SK-N-SH (cell line): ENCODE measurements at regions not wholly inside any gene's neighbourhood (a gene's known extent, or its start where the extent isn't known, plus 50 kb on each side); places are given as distances from the start of the nearest gene placed in this dataset.
"Not testable (repeated sequence)": the region's sequence is repeated elsewhere in the genome, so short reads cannot be mapped to it uniquely, and the experiment has no call there.

ENCODE experiments used
- CTCF ChIA-PET: fragments of 300-600, 350-600 bp; formaldehyde crosslinking; extraction: SDS; loops from one replicate; lab custom pipeline; 2021; lab: Yijun Ruan, JAX
- POLR2A ChIA-PET: fragments of 350-600 bp; sonication (Branson Sonifier 250); formaldehyde crosslinking; extraction: SDS; loops from one replicate; lab custom pipeline; 2020; ENCODE audit warnings: antibody characterized with exemption, inconsistent platforms; lab: Yijun Ruan, JAX
- DNase-seq: peaks from one replicate; pipeline ENCODE4 v3.0.0; 2012
- H2AFZ ChIP-seq: fragments of 200-600 bp; sonication (generic); 2 replicates; pipeline ENCODE4 v1.8.1; 2016; ENCODE audit warnings: antibody characterized with exemption, mild to moderate bottlenecking, low read depth
- H3F3A ChIP-seq: fragments of 200-600 bp; sonication (generic); replicated peaks from 2 replicates; pipeline ENCODE3; 2016; ENCODE audit warnings: antibody characterized with exemption, mild to moderate bottlenecking; ENCODE audit not compliant: insufficient read depth
- H3K27ac ChIP-seq, 2 experiments: fragments of 200-500 bp in 1 of 2; fragments of 200-600 bp in 1 of 2; sonication (Bioruptor generic) in 1 of 2; sonication (generic), shearing (Covaris generic) in 1 of 2; 2 replicates each; pipeline versions ENCODE4 v1.5.1 to v1.6.1; 2014 to 2016; ENCODE audit warnings: low read depth in 2 of 2, inconsistent platforms in 1 of 2, low read length in 1 of 2, mild to moderate bottlenecking in 1 of 2, mixed read lengths in 1 of 2
- H3K27me3 ChIP-seq: fragments of 200-600 bp; sonication (generic), shearing (Covaris generic); 2 replicates; pipeline ENCODE4 v1.6.1; 2016; ENCODE audit warnings: mixed run types; ENCODE audit not compliant: insufficient read depth
- H3K36me3 ChIP-seq, 2 experiments: fragments of 200-500 bp in 1 of 2; fragments of 200-600 bp in 1 of 2; sonication (Bioruptor generic) in 1 of 2; sonication (generic) in 1 of 2; replicated peaks in 1 of 2; 2 replicates each; pipeline versions ENCODE3 to v1.5.1; 2014 to 2016; ENCODE audit warnings: low read length in 1 of 2, mild to moderate bottlenecking in 1 of 2; ENCODE audit not compliant: insufficient read depth in 2 of 2, control insufficient read depth in 1 of 2
- H3K4me1 ChIP-seq, 2 experiments: fragments of 200-500 bp in 1 of 2; fragments of 200-600 bp in 1 of 2; sonication (Bioruptor generic) in 1 of 2; sonication (generic), shearing (Covaris generic) in 1 of 2; 2 replicates each; pipeline versions ENCODE4 v1.5.1 to v1.6.1; 2014 to 2016; ENCODE audit warnings: low read depth in 1 of 2, low read length in 1 of 2, mixed run types in 1 of 2; ENCODE audit not compliant: insufficient read depth in 2 of 2, control insufficient read depth in 1 of 2
- H3K4me2 ChIP-seq: fragments of 200-600 bp; sonication (generic), shearing (Covaris generic); 2 replicates; pipeline ENCODE4 v1.6.1; 2017; ENCODE audit warnings: mixed run types
- H3K4me3 ChIP-seq, 2 experiments: fragments of 200-500 bp in 1 of 2; fragments of 200-600 bp in 1 of 2; sonication (Bioruptor generic) in 1 of 2; sonication (generic), shearing (Covaris generic) in 1 of 2; 2 replicates each; pipeline versions ENCODE4 v1.5.1 to v1.8.1; 2014 to 2016; ENCODE audit warnings: low read depth in 2 of 2, inconsistent platforms in 1 of 2, low read length in 1 of 2, mild to moderate bottlenecking in 1 of 2, mixed read lengths in 1 of 2, moderate library complexity in 1 of 2
- H3K79me2 ChIP-seq: fragments of 200-600 bp; sonication (generic); 2 replicates; pipeline ENCODE4 v1.8.1; 2017; ENCODE audit warnings: mild to moderate bottlenecking; ENCODE audit not compliant: insufficient read depth
- H3K9ac ChIP-seq: fragments of 200-600 bp; sonication (generic); 2 replicates; pipeline ENCODE4 v1.6.1; 2017; ENCODE audit warnings: mixed run types
- H3K9me2 ChIP-seq: fragments of 200-600 bp; sonication (generic); 2 replicates; pipeline ENCODE4 v1.6.1; 2017; ENCODE audit warnings: mixed run types
- H3K9me3 ChIP-seq: fragments of 200-600 bp; sonication (generic); 2 replicates; pipeline ENCODE4 v1.6.1; 2017; ENCODE audit warnings: mixed run types, mild to moderate bottlenecking, moderate library complexity
- H4K20me1 ChIP-seq: fragments of 200-600 bp; sonication (generic); 2 replicates; pipeline ENCODE4 v1.6.1; 2017; ENCODE audit warnings: mild to moderate bottlenecking, mixed run types; ENCODE audit not compliant: insufficient read depth
- FOXM1 ChIP-seq: IDR thresholded peaks from 2 replicates; pipeline ENCODE4 v1.4.0; 2012; ENCODE audit warnings: low read depth, mild to moderate bottlenecking
- GATA2 ChIP-seq: sonication (generic); formaldehyde crosslinking; IDR thresholded peaks from 2 replicates; pipeline ENCODE4 v1.5.0; 2020; ENCODE audit warnings: mild to moderate bottlenecking, missing genetic modification reagents
- RAD21 ChIP-seq: IDR thresholded peaks from 2 replicates; pipeline ENCODE4 v1.6.1; 2012; ENCODE audit warnings: mild to moderate bottlenecking, low read length
- SMC3 ChIP-seq: IDR thresholded peaks from 2 replicates; pipeline ENCODE4 v1.6.1; 2012; ENCODE audit warnings: low read depth, low read length, improper control_type of control experiment
- TAF1 ChIP-seq: IDR thresholded peaks from 2 replicates; pipeline ENCODE4 v1.6.1; 2012; ENCODE audit warnings: low read depth, mild to moderate bottlenecking, low read length, moderate library complexity, borderline replicate concordance
- TCF12 ChIP-seq: IDR thresholded peaks from 2 replicates; pipeline ENCODE4 v1.4.0; 2012
- WGBS: methylation state at CpG from one replicate; pipeline ENCODE4 v1.1.6; 2017; ENCODE audit warnings: low lambda C conversion rate; 5-methylcytosine and 5-hydroxymethylcytosine counted together
- TF ChIP-seq, protein P1 (sequence below): IDR thresholded peaks from 2 replicates; pipeline ENCODE4 v1.6.1; 2012; ENCODE audit warnings: mild to moderate bottlenecking, low read depth, low read length, moderate library complexity
- TF ChIP-seq, protein P2 (sequence below): IDR thresholded peaks from 2 replicates; pipeline ENCODE4 v1.4.0; 2012; ENCODE audit warnings: low read depth, borderline replicate concordance
- TF ChIP-seq, protein P3 (sequence below): fragments of 200-600 bp; sonication (generic); IDR thresholded peaks from 2 replicates; pipeline ENCODE4 v1.6.1; 2017; ENCODE audit warnings: antibody characterized with exemption, mild to moderate bottlenecking, moderate library complexity
- TF ChIP-seq, protein P4 (sequence below): IDR thresholded peaks from 2 replicates; pipeline ENCODE4 v1.4.0; 2012; ENCODE audit warnings: low read depth

DNA sequence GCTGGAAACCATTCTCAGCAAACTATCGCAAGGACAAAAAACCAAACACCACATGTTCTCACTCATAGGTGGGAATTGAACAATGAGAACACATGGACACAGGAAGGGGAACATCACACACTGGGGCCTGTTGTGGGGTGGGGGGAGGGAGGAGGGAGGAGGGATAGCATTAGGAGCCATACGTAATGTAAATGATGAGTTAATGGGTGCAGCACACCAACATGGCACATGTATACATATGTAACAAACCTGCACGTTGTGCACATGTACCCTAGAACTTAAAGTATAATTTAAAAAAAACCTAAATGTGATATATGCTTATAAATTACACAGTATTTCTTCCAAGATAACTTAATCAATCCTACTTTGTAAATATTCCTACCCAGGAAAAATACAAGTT, 173.3 kb upstream of the WDFY3 start:
- H3K27me3 ChIP-seq, POLR2A ChIA-PET, H3K79me2 ChIP-seq, CTCF ChIA-PET, H3K9me2 ChIP-seq, H3K9ac ChIP-seq, H2AFZ ChIP-seq, H4K20me1 ChIP-seq, H3F3A ChIP-seq, H3K27ac ChIP-seq, H3K4me1 ChIP-seq, H3K9me3 ChIP-seq, DNase-seq, H3K4me2 ChIP-seq, H3K36me3 ChIP-seq, H3K4me3 ChIP-seq: not testable (repeated sequence)
- 56% methylated on average over 3 of the region's 3 CpGs for WGBS

DNA sequence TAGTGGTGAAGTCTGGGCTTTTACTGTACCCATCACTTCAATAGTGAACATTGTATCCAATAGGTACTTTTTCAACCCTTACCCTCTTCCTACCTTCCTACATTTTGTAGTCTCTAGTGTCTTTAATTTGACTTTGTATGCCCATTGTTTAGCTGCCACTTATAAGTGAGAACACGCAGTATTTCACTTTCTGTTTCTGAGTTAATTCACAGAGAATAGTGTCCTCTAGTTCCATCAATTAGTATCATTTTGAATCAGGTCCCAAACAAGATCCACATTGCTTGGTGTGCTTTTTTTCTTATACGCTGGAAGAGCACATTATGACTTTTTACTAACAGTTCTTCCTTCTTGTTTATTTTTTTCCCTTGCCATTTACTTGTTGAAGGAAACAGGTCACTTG, 176.0 kb upstream of the WDFY3 start:
- H4K20me1 ChIP-seq: no peaks in the 10 kb centered on the region
- H3K4me3 ChIP-seq: no peak overlapping the region
- 51% methylated on average over 2 of the region's 2 CpGs for WGBS
- H3K9ac ChIP-seq: no peak overlapping the region
- H3K4me2 ChIP-seq: no peak overlapping the region
- TF ChIP-seq GATA2 (CRISPR knock-in tag) (no peak), TAF1 (no peak), SMC3 (no peak)
- no peaks in the 10 kb centered on the region for H3K79me2 ChIP-seq
- no peak overlapping the region for H2AFZ ChIP-seq
- no peaks in the 10 kb centered on the region for H3K27me3 ChIP-seq
- H3K36me3 ChIP-seq: no peaks in the 10 kb centered on the region
- ChIA-PET CTCF (interaction anchor here (1.6 kb wide), 1 partner anchor 605 kb away, joined by 4 read pairs; no protein-coding TSS in a partner anchor), POLR2A (no interaction called here)
- no peaks in the 10 kb centered on the region for H3K9me2 ChIP-seq
- no peaks in the 10 kb centered on the region for H3K9me3 ChIP-seq
- no peak for DNase-seq
- H3K27ac ChIP-seq: no peak overlapping the region
- no peaks in the 10 kb centered on the region for H3K4me1 ChIP-seq
- H3F3A ChIP-seq: no peaks in the 10 kb centered on the region

DNA sequence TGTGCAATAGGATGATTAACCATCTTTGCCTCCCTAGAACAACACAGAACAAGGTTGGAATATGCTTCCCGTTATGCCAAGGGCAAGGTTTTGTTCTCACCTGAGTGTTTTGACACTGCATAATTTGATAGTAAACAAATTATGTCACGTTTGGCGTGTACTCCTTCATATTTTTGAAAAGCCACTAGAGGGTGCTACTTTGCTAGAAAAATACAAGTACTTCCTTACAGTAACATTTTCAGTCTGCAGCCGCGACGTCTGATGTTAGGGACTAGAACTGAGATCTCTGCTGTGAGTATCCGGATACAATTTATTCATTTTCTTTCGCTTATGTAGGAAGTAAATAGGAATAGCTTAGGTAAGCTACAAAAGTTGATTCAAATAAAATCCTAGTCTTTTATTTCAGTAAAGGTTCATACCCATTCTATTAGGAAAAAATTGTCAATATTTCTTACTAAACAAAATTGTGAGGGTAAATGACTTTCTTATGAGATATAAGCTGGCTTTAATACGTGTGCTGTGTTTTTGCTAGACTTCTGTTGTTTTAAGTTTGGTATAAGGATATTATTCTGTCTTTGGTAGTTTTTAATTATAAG, 181.1 kb upstream of the WDFY3 start:
- Histone ChIP-seq H3K9ac (no peak overlapping the region), H4K20me1 (no peaks in the 10 kb centered on the region), H3K9me2 (no peaks in the 10 kb centered on the region), H3K27ac (no peak overlapping the region), H3K4me2 (no peak overlapping the region), H3K4me1 (no peaks in the 10 kb centered on the region; a peak in 1 of 4 replicates), H3K79me2 (no peaks in the 10 kb centered on the region), H3K9me3 (no peaks in the 10 kb centered on the region), H2AFZ (no peak overlapping the region), H3K27me3 (no peaks in the 10 kb centered on the region), H3F3A (no peaks in the 10 kb centered on the region), H3K4me3 (no peak overlapping the region), H3K36me3 (no peaks in the 10 kb centered on the region)
- peak; percentile 52 for DNase-seq
- ChIA-PET CTCF (interaction anchor here (0.6 to 8.9 kb wide), 33 partner anchors 8 to 896 kb away, joined by 3 to 116 read pairs (median 3); no protein-coding TSS in a partner anchor), POLR2A (no interaction called here)
- TF ChIP-seq FOXM1 (no peak), TCF12 (no peak), RAD21 (peak; percentile 82), SMC3 (peak; percentile 61)
- TF ChIP-seq, protein P1, sequence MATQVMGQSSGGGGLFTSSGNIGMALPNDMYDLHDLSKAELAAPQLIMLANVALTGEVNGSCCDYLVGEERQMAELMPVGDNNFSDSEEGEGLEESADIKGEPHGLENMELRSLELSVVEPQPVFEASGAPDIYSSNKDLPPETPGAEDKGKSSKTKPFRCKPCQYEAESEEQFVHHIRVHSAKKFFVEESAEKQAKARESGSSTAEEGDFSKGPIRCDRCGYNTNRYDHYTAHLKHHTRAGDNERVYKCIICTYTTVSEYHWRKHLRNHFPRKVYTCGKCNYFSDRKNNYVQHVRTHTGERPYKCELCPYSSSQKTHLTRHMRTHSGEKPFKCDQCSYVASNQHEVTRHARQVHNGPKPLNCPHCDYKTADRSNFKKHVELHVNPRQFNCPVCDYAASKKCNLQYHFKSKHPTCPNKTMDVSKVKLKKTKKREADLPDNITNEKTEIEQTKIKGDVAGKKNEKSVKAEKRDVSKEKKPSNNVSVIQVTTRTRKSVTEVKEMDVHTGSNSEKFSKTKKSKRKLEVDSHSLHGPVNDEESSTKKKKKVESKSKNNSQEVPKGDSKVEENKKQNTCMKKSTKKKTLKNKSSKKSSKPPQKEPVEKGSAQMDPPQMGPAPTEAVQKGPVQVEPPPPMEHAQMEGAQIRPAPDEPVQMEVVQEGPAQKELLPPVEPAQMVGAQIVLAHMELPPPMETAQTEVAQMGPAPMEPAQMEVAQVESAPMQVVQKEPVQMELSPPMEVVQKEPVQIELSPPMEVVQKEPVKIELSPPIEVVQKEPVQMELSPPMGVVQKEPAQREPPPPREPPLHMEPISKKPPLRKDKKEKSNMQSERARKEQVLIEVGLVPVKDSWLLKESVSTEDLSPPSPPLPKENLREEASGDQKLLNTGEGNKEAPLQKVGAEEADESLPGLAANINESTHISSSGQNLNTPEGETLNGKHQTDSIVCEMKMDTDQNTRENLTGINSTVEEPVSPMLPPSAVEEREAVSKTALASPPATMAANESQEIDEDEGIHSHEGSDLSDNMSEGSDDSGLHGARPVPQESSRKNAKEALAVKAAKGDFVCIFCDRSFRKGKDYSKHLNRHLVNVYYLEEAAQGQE: no peak
- TF ChIP-seq, protein P2, sequence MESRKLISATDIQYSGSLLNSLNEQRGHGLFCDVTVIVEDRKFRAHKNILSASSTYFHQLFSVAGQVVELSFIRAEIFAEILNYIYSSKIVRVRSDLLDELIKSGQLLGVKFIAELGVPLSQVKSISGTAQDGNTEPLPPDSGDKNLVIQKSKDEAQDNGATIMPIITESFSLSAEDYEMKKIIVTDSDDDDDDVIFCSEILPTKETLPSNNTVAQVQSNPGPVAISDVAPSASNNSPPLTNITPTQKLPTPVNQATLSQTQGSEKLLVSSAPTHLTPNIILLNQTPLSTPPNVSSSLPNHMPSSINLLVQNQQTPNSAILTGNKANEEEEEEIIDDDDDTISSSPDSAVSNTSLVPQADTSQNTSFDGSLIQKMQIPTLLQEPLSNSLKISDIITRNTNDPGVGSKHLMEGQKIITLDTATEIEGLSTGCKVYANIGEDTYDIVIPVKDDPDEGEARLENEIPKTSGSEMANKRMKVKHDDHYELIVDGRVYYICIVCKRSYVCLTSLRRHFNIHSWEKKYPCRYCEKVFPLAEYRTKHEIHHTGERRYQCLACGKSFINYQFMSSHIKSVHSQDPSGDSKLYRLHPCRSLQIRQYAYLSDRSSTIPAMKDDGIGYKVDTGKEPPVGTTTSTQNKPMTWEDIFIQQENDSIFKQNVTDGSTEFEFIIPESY: no peak
- TF ChIP-seq, protein P3, sequence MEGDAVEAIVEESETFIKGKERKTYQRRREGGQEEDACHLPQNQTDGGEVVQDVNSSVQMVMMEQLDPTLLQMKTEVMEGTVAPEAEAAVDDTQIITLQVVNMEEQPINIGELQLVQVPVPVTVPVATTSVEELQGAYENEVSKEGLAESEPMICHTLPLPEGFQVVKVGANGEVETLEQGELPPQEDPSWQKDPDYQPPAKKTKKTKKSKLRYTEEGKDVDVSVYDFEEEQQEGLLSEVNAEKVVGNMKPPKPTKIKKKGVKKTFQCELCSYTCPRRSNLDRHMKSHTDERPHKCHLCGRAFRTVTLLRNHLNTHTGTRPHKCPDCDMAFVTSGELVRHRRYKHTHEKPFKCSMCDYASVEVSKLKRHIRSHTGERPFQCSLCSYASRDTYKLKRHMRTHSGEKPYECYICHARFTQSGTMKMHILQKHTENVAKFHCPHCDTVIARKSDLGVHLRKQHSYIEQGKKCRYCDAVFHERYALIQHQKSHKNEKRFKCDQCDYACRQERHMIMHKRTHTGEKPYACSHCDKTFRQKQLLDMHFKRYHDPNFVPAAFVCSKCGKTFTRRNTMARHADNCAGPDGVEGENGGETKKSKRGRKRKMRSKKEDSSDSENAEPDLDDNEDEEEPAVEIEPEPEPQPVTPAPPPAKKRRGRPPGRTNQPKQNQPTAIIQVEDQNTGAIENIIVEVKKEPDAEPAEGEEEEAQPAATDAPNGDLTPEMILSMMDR: peak; percentile 76
- TF ChIP-seq, protein P4, sequence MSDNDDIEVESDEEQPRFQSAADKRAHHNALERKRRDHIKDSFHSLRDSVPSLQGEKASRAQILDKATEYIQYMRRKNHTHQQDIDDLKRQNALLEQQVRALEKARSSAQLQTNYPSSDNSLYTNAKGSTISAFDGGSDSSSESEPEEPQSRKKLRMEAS: no peak
- WGBS: 2% methylated on average over 9 of the region's 9 CpGs
